ENCODE measurements at regions not wholly inside any gene's neighbourhood (a gene's known extent, or its start where the extent isn't known, plus 50 kb on each side); places are given as distances from the start of the nearest gene placed in this dataset.

DNA sequence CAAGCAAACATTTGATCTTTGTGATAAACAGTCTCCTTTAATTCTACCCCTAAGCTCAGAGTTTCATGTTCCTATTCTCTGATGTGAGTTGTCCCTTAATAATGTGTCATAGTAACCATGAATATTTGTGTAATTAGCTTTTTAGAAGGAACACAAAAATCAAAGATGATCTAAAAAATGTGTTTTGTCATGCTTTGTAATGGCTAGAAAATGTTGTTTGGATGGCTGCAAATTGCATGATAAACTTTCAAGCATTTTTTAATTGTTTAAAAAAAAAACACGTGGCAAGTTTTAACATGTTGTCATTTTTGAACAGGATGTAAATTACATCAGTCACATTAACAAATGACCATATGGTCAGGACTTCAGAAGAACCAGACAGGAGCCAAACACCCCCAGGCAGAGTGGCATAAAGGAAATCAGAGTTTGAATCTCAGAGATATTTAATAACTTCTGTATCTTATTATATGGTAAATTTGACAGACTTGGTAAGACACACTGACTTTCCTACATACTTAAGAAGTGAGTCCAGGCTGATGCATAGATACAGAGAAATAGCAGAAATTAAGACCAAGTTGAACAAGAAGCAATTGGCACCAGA, 223.9 kb upstream of the VEGFC start:
- no peak overlapping the region for H3K27ac Mint-ChIP-seq (ENCODE audit: unreplicated experiment)

DNA sequence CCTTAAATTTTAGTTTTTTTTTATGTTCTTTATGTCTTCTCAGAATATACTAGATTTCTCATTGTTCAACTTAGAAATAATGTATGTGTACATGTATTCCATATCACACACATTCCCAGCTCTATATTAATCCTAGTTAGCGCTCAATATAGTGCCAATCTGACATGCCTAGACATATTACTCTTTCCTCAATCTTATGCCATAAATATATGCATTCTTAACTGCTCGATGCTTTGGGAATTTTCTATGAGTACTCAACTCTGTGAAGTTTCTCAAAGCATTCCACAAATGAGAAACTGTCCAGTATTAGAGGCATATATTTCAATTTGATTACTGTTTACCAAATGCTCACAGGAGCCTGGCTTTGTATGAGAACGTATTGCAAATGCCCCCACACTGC, 231.2 kb upstream of the VEGFC start:
- Mint-ChIP-seq H3K9me3 (ENCODE audit: unreplicated experiment) (peaks cover 5% of the 10 kb centered on the region), H3K36me3 (ENCODE audit: unreplicated experiment) (peaks cover 11% of the 10 kb centered on the region), H3K4me3 (ENCODE audit: unreplicated experiment) (no peak overlapping the region), H3K4me1 (ENCODE audit: low read depth, unreplicated experiment) (no peaks in the 10 kb centered on the region), H3K27ac (ENCODE audit: unreplicated experiment) (no peak overlapping the region), H3K27me3 (ENCODE audit: unreplicated experiment) (peaks cover 4% of the 10 kb centered on the region)
- TF ChIP-seq, protein P1, sequence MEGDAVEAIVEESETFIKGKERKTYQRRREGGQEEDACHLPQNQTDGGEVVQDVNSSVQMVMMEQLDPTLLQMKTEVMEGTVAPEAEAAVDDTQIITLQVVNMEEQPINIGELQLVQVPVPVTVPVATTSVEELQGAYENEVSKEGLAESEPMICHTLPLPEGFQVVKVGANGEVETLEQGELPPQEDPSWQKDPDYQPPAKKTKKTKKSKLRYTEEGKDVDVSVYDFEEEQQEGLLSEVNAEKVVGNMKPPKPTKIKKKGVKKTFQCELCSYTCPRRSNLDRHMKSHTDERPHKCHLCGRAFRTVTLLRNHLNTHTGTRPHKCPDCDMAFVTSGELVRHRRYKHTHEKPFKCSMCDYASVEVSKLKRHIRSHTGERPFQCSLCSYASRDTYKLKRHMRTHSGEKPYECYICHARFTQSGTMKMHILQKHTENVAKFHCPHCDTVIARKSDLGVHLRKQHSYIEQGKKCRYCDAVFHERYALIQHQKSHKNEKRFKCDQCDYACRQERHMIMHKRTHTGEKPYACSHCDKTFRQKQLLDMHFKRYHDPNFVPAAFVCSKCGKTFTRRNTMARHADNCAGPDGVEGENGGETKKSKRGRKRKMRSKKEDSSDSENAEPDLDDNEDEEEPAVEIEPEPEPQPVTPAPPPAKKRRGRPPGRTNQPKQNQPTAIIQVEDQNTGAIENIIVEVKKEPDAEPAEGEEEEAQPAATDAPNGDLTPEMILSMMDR (IDR thresholded peaks at IDR 0.05; ENCODE audit: partially characterized antibody, unreplicated experiment), result no peak
- DNase-seq, result no peak

More for the DNA sequence above, 223.9 kb upstream of the VEGFC start:
- DNase-seq, result no peak
- Mint-ChIP-seq H3K36me3 (ENCODE audit: unreplicated experiment) (peaks cover 18% of the 10 kb centered on the region), H3K27me3 (ENCODE audit: unreplicated experiment) (no peaks in the 10 kb centered on the region), H3K4me1 (ENCODE audit: low read depth, unreplicated experiment) (peaks cover 4% of the 10 kb centered on the region), H3K4me3 (ENCODE audit: unreplicated experiment) (no peak overlapping the region), H3K9me3 (ENCODE audit: unreplicated experiment) (peaks cover 7% of the 10 kb centered on the region)
- TF ChIP-seq, protein P1 (IDR thresholded peaks at IDR 0.05; ENCODE audit: partially characterized antibody, unreplicated experiment), result no peak

- H3K36me3 Mint-ChIP-seq (ENCODE audit: unreplicated experiment), result no peaks in the 10 kb centered on the region
- H3K4me1 Mint-ChIP-seq (ENCODE audit: low read depth, unreplicated experiment), result no peaks in the 10 kb centered on the region
- no peak overlapping the region for H3K4me3 Mint-ChIP-seq (ENCODE audit: unreplicated experiment)
- peaks cover 1% of the 10 kb centered on the region for H3K9me3 Mint-ChIP-seq (ENCODE audit: unreplicated experiment)
- H3K27me3 Mint-ChIP-seq (ENCODE audit: unreplicated experiment), result no peaks in the 10 kb centered on the region
- TF ChIP-seq, protein P1 (IDR thresholded peaks at IDR 0.05; ENCODE audit: partially characterized antibody, unreplicated experiment), result no peak
- DNase-seq, result no peak
- no peak overlapping the region for H3K27ac Mint-ChIP-seq (ENCODE audit: unreplicated experiment)
These were observed 239.6 kb upstream of the VEGFC start for GRCh38 chr4:177032341-177032740.

GRCh38 chr4:177033135-177033534, 240.4 kb upstream of the VEGFC start:
- Mint-ChIP-seq H3K36me3 (ENCODE audit: unreplicated experiment) (no peaks in the 10 kb centered on the region), H3K4me1 (ENCODE audit: low read depth, unreplicated experiment) (no peaks in the 10 kb centered on the region), H3K27me3 (ENCODE audit: unreplicated experiment) (no peaks in the 10 kb centered on the region), H3K4me3 (ENCODE audit: unreplicated experiment) (no peak overlapping the region), H3K9me3 (ENCODE audit: unreplicated experiment) (peaks cover 1% of the 10 kb centered on the region), H3K27ac (ENCODE audit: unreplicated experiment) (no peak overlapping the region)
- DNase-seq, result no peak
- TF ChIP-seq, protein P1 (IDR thresholded peaks at IDR 0.05; ENCODE audit: partially characterized antibody, unreplicated experiment), result no peak

DNA sequence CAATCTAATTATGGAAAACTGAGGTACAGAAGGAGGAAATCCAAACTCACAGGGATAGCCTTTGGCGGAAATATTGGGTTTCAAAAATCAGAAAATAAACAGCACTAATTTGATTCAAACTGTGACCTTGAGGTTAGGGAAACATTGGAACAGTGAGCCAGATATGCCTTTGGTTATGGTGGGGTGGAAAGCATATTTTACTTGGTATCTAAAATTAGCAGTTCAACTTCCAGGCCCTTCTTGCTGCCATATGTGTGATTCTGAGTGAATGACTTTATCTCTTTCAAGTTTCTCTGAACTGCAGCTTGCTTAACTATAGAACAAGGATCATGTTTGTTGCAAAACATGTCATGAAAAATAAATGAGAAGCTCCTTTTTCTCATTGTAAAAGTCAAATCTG, 240.9 kb upstream of the VEGFC start:
- H3K27me3 Mint-ChIP-seq (ENCODE audit: unreplicated experiment), result no peaks in the 10 kb centered on the region
- TF ChIP-seq, protein P1 (IDR thresholded peaks at IDR 0.05; ENCODE audit: partially characterized antibody, unreplicated experiment), result no peak
- no peaks in the 10 kb centered on the region for H3K36me3 Mint-ChIP-seq (ENCODE audit: unreplicated experiment)
- H3K9me3 Mint-ChIP-seq (ENCODE audit: unreplicated experiment), result peaks cover 1% of the 10 kb centered on the region
- no peak overlapping the region for H3K4me3 Mint-ChIP-seq (ENCODE audit: unreplicated experiment)
- H3K27ac Mint-ChIP-seq (ENCODE audit: unreplicated experiment), result no peak overlapping the region
- H3K4me1 Mint-ChIP-seq (ENCODE audit: low read depth, unreplicated experiment), result no peaks in the 10 kb centered on the region
- no peak for DNase-seq
